ENCODE measurements at regions not wholly inside any gene's neighbourhood (a gene's known extent, or its start where the extent isn't known, plus 50 kb on each side); places are given as distances from the start of the nearest gene placed in this dataset.

DNA sequence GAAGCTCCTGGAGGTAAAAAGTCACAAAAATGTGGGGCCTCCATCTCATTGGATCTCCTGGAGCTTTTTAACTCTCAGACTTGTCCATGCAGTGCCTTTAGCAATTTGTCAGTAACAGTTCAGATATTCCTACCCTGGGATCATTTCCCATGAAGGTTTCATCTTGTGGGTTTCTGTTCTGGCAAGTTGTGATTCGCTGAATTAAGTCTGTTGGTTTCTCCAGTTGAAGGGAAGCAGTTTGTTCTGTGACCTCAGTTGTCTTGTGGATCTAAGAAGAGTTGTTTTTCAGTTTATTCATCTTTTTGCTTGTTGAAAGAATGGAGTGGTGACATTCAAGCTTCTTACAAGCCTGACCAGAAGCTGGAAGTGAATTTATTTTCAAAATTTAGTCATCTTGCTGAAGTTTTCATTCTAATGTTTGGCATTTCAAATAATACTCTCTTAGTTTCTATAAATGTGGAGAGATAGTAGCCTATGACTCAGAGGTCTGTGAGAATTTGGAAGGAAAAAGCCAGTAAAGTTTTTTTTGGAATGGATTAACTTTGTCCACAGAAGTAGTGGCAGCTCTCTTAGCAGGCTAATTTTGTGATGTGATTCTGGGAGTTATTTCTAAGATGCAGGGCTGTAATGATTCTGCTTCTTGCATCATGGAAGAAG, 120.1 kb upstream of the CSNK1A1L start (continued):
- no peak for TF ChIP-seq CTCF (IDR thresholded peaks at IDR 0.05 in 2 of 3, conservative IDR thresholded peaks at IDR 0.05 in 1 of 3; ENCODE audit: borderline replicate concordance in 1 of 3, insufficient read depth in 1 of 3, low read depth in 2 of 3, low read length in 2 of 3)

DNA sequence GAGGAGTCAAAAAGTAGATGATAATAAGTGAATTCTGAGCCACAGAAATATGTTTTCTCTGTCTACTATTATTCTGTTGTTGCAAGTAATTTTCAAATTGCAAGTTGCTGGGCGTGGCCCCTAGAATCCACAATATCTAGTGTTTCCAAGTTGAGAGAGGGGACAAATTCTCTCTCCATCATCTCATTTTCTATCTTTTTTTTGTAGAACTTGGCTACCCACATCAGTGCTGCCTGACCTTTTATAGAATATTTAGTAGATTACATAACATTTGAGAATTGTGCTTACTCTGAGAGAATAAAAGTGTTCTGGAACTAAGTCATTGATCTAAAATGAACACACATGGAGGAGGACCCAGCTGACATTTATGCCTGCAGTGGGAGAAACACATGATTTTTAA, 110.9 kb upstream of the CSNK1A1L start:
- H3K9me3 ChIP-seq (ENCODE audit: control insufficient read depth in 1 of 2, insufficient read depth in 1 of 2, low read depth in 1 of 2, low read length in 2 of 2) = peaks cover 0 to 5% of the 10 kb centered on the region in 2 experiments; a peak in 2 of 4 replicates
- CTCF ChIA-PET = no interaction called here
- H3K9ac ChIP-seq (ENCODE audit: low read length) = no peak overlapping the region
- DNase-seq (ENCODE audit: low read depth, low spot score) (no peak), ATAC-seq (no peak)
- no peaks in the 10 kb centered on the region for H3K27me3 ChIP-seq (ENCODE audit: insufficient read depth, low read length)
- POLR2A ChIA-PET = no interaction called here
- H3K9me2 ChIP-seq (ENCODE audit: insufficient read depth) = no peaks in the 10 kb centered on the region
- H3K36me3 ChIP-seq (ENCODE audit: control insufficient read depth in 1 of 2, insufficient read depth in 2 of 2, low read length in 2 of 2) = no peaks in the 10 kb centered on the region
- H3K4me3 ChIP-seq (replicated peaks in 1 of 2; ENCODE audit: low read depth in 1 of 2, low read length in 2 of 2) = no peak overlapping the region
- no peak overlapping the region for H3K4me2 ChIP-seq (ENCODE audit: low read length)
- no peaks in the 10 kb centered on the region for H4K20me1 ChIP-seq (ENCODE audit: insufficient read depth)
- RAD21 ChIA-PET (ENCODE audit: low non-redundant PET in 1 of 2, low total read pairs in 2 of 2, uncharacterized antibody in 2 of 2, unreplicated experiment in 2 of 2) = no interaction called here
- H3K79me2 ChIP-seq (ENCODE audit: insufficient read depth, low read length) = no peaks in the 10 kb centered on the region
- TF ChIP-seq ZNF274 (IDR thresholded peaks at IDR 0.05; ENCODE audit: low read depth, low read length) (no peak), CBX3 (IDR thresholded peaks at IDR 0.05; ENCODE audit: low read depth) (no peak), MAX (IDR thresholded peaks at IDR 0.05) (no peak), FOSL1 (IDR thresholded peaks at IDR 0.05; ENCODE audit: low read depth) (no peak), ELF1 (IDR thresholded peaks at IDR 0.05; ENCODE audit: borderline replicate concordance, low read depth) (no peak), SP1 (IDR thresholded peaks at IDR 0.05; ENCODE audit: low read depth) (no peak), JUND (IDR thresholded peaks at IDR 0.05) (no peak), ATF3 (IDR thresholded peaks at IDR 0.05) (no peak), CEBPB (IDR thresholded peaks at IDR 0.05; ENCODE audit: low read depth) (no peak), CTCF (IDR thresholded peaks at IDR 0.05 in 2 of 3, conservative IDR thresholded peaks at IDR 0.05 in 1 of 3; ENCODE audit: borderline replicate concordance in 1 of 3, insufficient read depth in 1 of 3, low read depth in 2 of 3, low read length in 2 of 3) (no peak), EGR1 (IDR thresholded peaks at IDR 0.05; ENCODE audit: low read depth) (no peak), TCF7L2 (IDR thresholded peaks at IDR 0.05; ENCODE audit: borderline replicate concordance, extremely low read depth, insufficient read depth, insufficient read length) (no peak), ZFX (IDR thresholded peaks at IDR 0.05) (no peak)
- BruUV-seq (replicated peaks) = no TSS peak
- no peak overlapping the region for H2AFZ ChIP-seq (ENCODE audit: low read depth, low read length, poor library complexity, severe bottlenecking)
- intact Hi-C loops (cut with micrococcal nuclease) = no loop called here
- H3K27ac ChIP-seq (ENCODE audit: low read depth, low read length) = no peak overlapping the region
- no peaks in the 10 kb centered on the region for H3K4me1 ChIP-seq (ENCODE audit: control insufficient read depth in 1 of 2, insufficient read depth in 2 of 2, low read length in 2 of 2)

Data from HCT116 (cell line).